ENCODE measurements at regions not wholly inside any gene's neighbourhood (a gene's known extent, or its start where the extent isn't known, plus 50 kb on each side); places are given as distances from the start of the nearest gene placed in this dataset.

- TF ChIP-seq CTCF (IDR thresholded peaks at IDR 0.05; ENCODE audit: low read length) (no peak), EZH2 (IDR thresholded peaks at IDR 0.05; ENCODE audit: borderline replicate concordance, low read length) (no peak)
Observed at GRCh38 chr2:172242961-172243360, 140.3 kb upstream of the DLX2 start.

Data from OCI-LY1 (cell line).